IMR-90 (cell line): ENCODE measurements at regions not wholly inside any gene's neighbourhood (a gene's known extent, or its start where the extent isn't known, plus 50 kb on each side); places are given as distances from the start of the nearest gene placed in this dataset.

Experiments
- ATAC-seq: fragments of 200-7000 bp; cut with Tn5 transposase; 2 replicates; pipeline ENCODE4 v1.9.1; 2020; ENCODE audit warnings: low read depth, mild to moderate bottlenecking, moderate library complexity
- BruUV-seq: library from RNA; stranded (reverse); fragments of 400-500 nt; replicated peaks from 2 replicates; lab custom pipeline; 2021; lab: Mats Ljungman, UMichigan
- CTCF ChIA-PET: fragments of 300-600 bp; formaldehyde crosslinking; extraction: SDS; loops from one replicate; lab custom pipeline; 2021; ENCODE audit warnings: antibody characterized with exemption; lab: Yijun Ruan, JAX
- POLR2A ChIA-PET: fragments of 300-600 bp; sonication (Branson Sonifier 250); formaldehyde crosslinking; loops from one replicate; lab custom pipeline; 2022; ENCODE audit warnings: antibody characterized with exemption; ENCODE audit not compliant: unreplicated experiment; lab: Charles Lee
- DNase-seq: peaks from one replicate; pipeline ENCODE4 v3.0.0; 2013
- H2AFZ ChIP-seq: replicated peaks from 2 replicates; pipeline ENCODE3; 2013; ENCODE audit warnings: low read length, mild to moderate bottlenecking; ENCODE audit not compliant: poor library complexity
- H2AK5ac ChIP-seq: 2 replicates; pipeline ENCODE4 v1.6.1; 2013; ENCODE audit warnings: low read depth, low read length, inconsistent platforms
- H2AK9ac ChIP-seq: replicated peaks from 2 replicates; pipeline ENCODE3; 2013; ENCODE audit warnings: mild to moderate bottlenecking, low read depth, low read length, moderate library complexity; ENCODE audit not compliant: poor library complexity
- H2BK120ac ChIP-seq: 2 replicates; pipeline ENCODE4 v1.6.1; 2013; ENCODE audit warnings: low read depth, low read length, inconsistent platforms
- H2BK15ac ChIP-seq: 3 replicates; pipeline ENCODE4 v1.6.1; 2013; ENCODE audit warnings: low read depth, low read length, inconsistent platforms
- H2BK20ac ChIP-seq: 2 replicates; pipeline ENCODE4 v1.6.1; 2013; ENCODE audit warnings: low read depth, mild to moderate bottlenecking, inconsistent platforms, low read length, moderate library complexity
- H2BK5ac ChIP-seq: 2 replicates; pipeline ENCODE4 v1.6.1; 2013; ENCODE audit warnings: mild to moderate bottlenecking, low read depth, low read length, inconsistent platforms; ENCODE audit not compliant: poor library complexity, severe bottlenecking
- H3K14ac ChIP-seq: replicated peaks from 2 replicates; pipeline ENCODE4 v1.6.1; 2013; ENCODE audit warnings: low read depth, low read length, inconsistent platforms
- H3K18ac ChIP-seq: 2 replicates; pipeline ENCODE4 v1.6.1; 2013; ENCODE audit warnings: low read depth, low read length, control low read depth
- H3K23ac ChIP-seq: 2 replicates; pipeline ENCODE4 v1.6.1; 2013; ENCODE audit warnings: low read depth, low read length, inconsistent platforms
- H3K27ac ChIP-seq: 2 replicates; pipeline ENCODE4 v1.5.1; 2013; ENCODE audit warnings: mild to moderate bottlenecking, control low read depth, low read length; ENCODE audit not compliant: insufficient read depth
- H3K27me3 ChIP-seq: 2 replicates; pipeline ENCODE4 v1.6.1; 2013; ENCODE audit warnings: low read length; ENCODE audit not compliant: control insufficient read depth, insufficient read depth
- H3K36me3 ChIP-seq: 2 replicates; pipeline ENCODE4 v1.6.1; 2013; ENCODE audit warnings: low read length, mixed read lengths; ENCODE audit not compliant: control insufficient read depth, insufficient read depth
- H3K4ac ChIP-seq: 2 replicates; pipeline ENCODE4 v1.6.1; 2013; ENCODE audit warnings: low read depth, low read length, inconsistent platforms
- H3K4me1 ChIP-seq: 2 replicates; pipeline ENCODE4 v1.6.1; 2013; ENCODE audit warnings: low read length, mixed read lengths; ENCODE audit not compliant: control insufficient read depth, insufficient read depth
- H3K4me2 ChIP-seq: 2 replicates; pipeline ENCODE4 v1.6.1; 2013; ENCODE audit warnings: low read depth, mild to moderate bottlenecking, control low read depth, low read length, moderate library complexity
- H3K4me3 ChIP-seq: 2 replicates; pipeline ENCODE4 v1.5.1; 2013; ENCODE audit warnings: low read depth, mild to moderate bottlenecking, control low read depth, low read length, moderate library complexity; ENCODE audit not compliant: insufficient read depth
- H3K56ac ChIP-seq: 2 replicates; pipeline ENCODE4 v1.6.1; 2013; ENCODE audit warnings: low read length, inconsistent platforms; ENCODE audit not compliant: insufficient read depth; ENCODE audit errors: extremely low read depth
- H3K79me1 ChIP-seq, 2 experiments: 2 replicates each; pipeline ENCODE4 v1.6.1; 2013; ENCODE audit warnings: low read length in 2 of 2, inconsistent platforms in 1 of 2, low read depth in 1 of 2
- H3K9ac ChIP-seq: 2 replicates; pipeline ENCODE4 v1.6.1; 2013; ENCODE audit warnings: low read depth, low read length, control low read depth
- H3K9me1 ChIP-seq: 2 replicates; pipeline ENCODE4 v1.6.1; 2013; ENCODE audit warnings: low read length, inconsistent platforms; ENCODE audit not compliant: insufficient read depth
- H3K9me3 ChIP-seq: 2 replicates; pipeline ENCODE4 v1.6.1; 2013; ENCODE audit warnings: low read length; ENCODE audit not compliant: control insufficient read depth, insufficient read depth
- H4K20me1 ChIP-seq: 2 replicates; pipeline ENCODE4 v1.6.1; 2013; ENCODE audit warnings: low read length, inconsistent platforms; ENCODE audit not compliant: insufficient read depth
- H4K5ac ChIP-seq: 2 replicates; pipeline ENCODE4 v1.6.1; 2013; ENCODE audit warnings: mild to moderate bottlenecking, low read depth, low read length, control low read depth
- H4K8ac ChIP-seq, 2 experiments: 2 replicates each; pipeline ENCODE4 v1.6.1; 2013; ENCODE audit warnings: low read depth in 2 of 2, low read length in 2 of 2, control low read depth in 1 of 2, inconsistent platforms in 1 of 2
- H4K91ac ChIP-seq: 2 replicates; pipeline ENCODE4 v1.6.1; 2013; ENCODE audit warnings: low read depth, low read length, inconsistent platforms; ENCODE audit not compliant: insufficient read depth
- CEBPB ChIP-seq: IDR thresholded peaks from 2 replicates; pipeline ENCODE4 v1.6.1; 2012; ENCODE audit warnings: low read depth, low read length, improper control_type of control experiment
- CHD1 ChIP-seq: IDR thresholded peaks from 2 replicates; pipeline ENCODE4 v1.6.1; 2012; ENCODE audit warnings: low read depth, low read length, improper control_type of control experiment
- RAD21 ChIP-seq: IDR thresholded peaks from 2 replicates; pipeline ENCODE4 v1.6.1; 2012; ENCODE audit warnings: low read length, improper control_type of control experiment
- WGBS, 2 experiments: methylation state at CpG; one replicate each; pipeline versions ENCODE4 v1.1.5 to v1.1.7; 2013; ENCODE audit warnings: missing lambda C conversion rate in 2 of 2; ENCODE audit not compliant: insufficient read length in 1 of 2; ENCODE audit errors: extremely low coverage in 2 of 2; 5-methylcytosine and 5-hydroxymethylcytosine counted together
- dilution Hi-C: fragments of 300-500 bp; cut with HindIII; formaldehyde crosslinking; loops from one replicate; pipeline ENCODE4 v1.14.3; 2018; ENCODE audit warnings: low sequenced_read_pairs; ENCODE audit not compliant: unreplicated experiment
- in situ Hi-C: fragments of 300-500 bp; cut with MboI; formaldehyde crosslinking; loops from 3 replicates; pipeline ENCODE4 v1.14.3; 2019; ENCODE audit warnings: low sequenced_read_pairs, inconsistent platforms, mixed read lengths
- intact Hi-C: fragments of 100-400 bp; cut with micrococcal nuclease; formaldehyde crosslinking; loops from 2 replicates; pipeline ENCODE4 v1.10.0; 2022
- TF ChIP-seq, protein P1 (sequence below): conservative IDR thresholded peaks from 2 replicates; pipeline ENCODE4 v1.5.1; 2012; ENCODE audit warnings: mild to moderate bottlenecking, low read depth, low read length, improper control_type of control experiment
- TF ChIP-seq, protein P2 (sequence below): fragments of 150-350 bp; IDR thresholded peaks from 2 replicates; pipeline ENCODE4 v1.6.1; 2016; ENCODE audit warnings: low read depth, mild to moderate bottlenecking, low read length, moderate library complexity, borderline replicate concordance

DNA sequence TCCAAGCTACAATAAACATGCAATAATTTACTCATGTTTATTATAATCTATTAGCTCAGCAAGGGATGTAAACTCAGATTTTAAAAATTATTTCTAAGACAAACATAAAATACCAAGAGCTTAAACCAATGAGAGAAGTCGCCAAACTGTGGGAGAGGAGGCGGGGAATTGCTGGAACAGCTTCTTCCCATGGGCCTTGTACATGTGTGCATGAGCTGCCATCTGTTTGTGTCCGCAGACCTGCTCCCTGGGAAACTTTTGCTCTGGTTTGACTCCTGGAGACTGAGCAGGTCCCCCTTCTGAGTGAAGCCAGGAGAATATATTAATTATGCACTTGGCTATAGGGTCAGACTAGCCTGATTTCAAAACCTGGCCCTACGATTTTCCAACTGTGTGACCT is 655.9 kb upstream of the SOX11 start:
- no peak overlapping the region for H3K4me2 ChIP-seq
- in situ Hi-C loops (no loop called here), dilution Hi-C loops (no loop called here), intact Hi-C loops (no loop called here)
- no peak overlapping the region for H3K9ac ChIP-seq
- H4K5ac ChIP-seq = no peak overlapping the region
- no peak overlapping the region for H2BK5ac ChIP-seq
- no peak overlapping the region for H3K27ac ChIP-seq
- ATAC-seq (no peak), DNase-seq (no peak)
- H3K4me1 ChIP-seq = no peaks in the 10 kb centered on the region
- H2BK120ac ChIP-seq = no peak overlapping the region
- H2BK15ac ChIP-seq = no peak overlapping the region
- no peak overlapping the region for H3K18ac ChIP-seq
- H3K9me1 ChIP-seq = no peaks in the 10 kb centered on the region
- no peak overlapping the region for H3K23ac ChIP-seq
- no peak overlapping the region for H4K91ac ChIP-seq
- peaks cover 15% of the 10 kb centered on the region for H3K9me3 ChIP-seq
- WGBS, 2 experiments = 67% methylated on average over 2 of the region's 4 CpGs; no CpG with 5 or more reads in 1 of the 2 experiments
- H3K4me3 ChIP-seq = no peak overlapping the region
- no peaks in the 10 kb centered on the region for H4K20me1 ChIP-seq
- H3K14ac ChIP-seq = no peak overlapping the region
- H2AFZ ChIP-seq = no peak overlapping the region
- H3K79me1 ChIP-seq = no peaks in the 10 kb centered on the region
- H3K36me3 ChIP-seq = no peaks in the 10 kb centered on the region
- no peaks in the 10 kb centered on the region for H3K27me3 ChIP-seq
- H2AK9ac ChIP-seq = no peak overlapping the region
- no TSS peak for BruUV-seq
- ChIA-PET POLR2A (no interaction called here), CTCF (interaction anchor here (0.6 kb wide), 1 partner anchor 1128 kb away, joined by 4 read pairs; no protein-coding TSS in a partner anchor)
- H3K56ac ChIP-seq = no peak overlapping the region
- H3K4ac ChIP-seq = no peak overlapping the region
- H2BK20ac ChIP-seq = no peak overlapping the region
- H2AK5ac ChIP-seq = no peak overlapping the region
- H4K8ac ChIP-seq = no peak overlapping the region
- no peak for TF ChIP-seq RAD21
- TF ChIP-seq CEBPB = no peak
- TF ChIP-seq, protein P1, sequence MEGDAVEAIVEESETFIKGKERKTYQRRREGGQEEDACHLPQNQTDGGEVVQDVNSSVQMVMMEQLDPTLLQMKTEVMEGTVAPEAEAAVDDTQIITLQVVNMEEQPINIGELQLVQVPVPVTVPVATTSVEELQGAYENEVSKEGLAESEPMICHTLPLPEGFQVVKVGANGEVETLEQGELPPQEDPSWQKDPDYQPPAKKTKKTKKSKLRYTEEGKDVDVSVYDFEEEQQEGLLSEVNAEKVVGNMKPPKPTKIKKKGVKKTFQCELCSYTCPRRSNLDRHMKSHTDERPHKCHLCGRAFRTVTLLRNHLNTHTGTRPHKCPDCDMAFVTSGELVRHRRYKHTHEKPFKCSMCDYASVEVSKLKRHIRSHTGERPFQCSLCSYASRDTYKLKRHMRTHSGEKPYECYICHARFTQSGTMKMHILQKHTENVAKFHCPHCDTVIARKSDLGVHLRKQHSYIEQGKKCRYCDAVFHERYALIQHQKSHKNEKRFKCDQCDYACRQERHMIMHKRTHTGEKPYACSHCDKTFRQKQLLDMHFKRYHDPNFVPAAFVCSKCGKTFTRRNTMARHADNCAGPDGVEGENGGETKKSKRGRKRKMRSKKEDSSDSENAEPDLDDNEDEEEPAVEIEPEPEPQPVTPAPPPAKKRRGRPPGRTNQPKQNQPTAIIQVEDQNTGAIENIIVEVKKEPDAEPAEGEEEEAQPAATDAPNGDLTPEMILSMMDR = no peak
- no peak for TF ChIP-seq CHD1
- TF ChIP-seq, protein P2, sequence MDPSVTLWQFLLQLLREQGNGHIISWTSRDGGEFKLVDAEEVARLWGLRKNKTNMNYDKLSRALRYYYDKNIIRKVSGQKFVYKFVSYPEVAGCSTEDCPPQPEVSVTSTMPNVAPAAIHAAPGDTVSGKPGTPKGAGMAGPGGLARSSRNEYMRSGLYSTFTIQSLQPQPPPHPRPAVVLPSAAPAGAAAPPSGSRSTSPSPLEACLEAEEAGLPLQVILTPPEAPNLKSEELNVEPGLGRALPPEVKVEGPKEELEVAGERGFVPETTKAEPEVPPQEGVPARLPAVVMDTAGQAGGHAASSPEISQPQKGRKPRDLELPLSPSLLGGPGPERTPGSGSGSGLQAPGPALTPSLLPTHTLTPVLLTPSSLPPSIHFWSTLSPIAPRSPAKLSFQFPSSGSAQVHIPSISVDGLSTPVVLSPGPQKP = no peak
